ENCODE measurements at regions not wholly inside any gene's neighbourhood (a gene's known extent, or its start where the extent isn't known, plus 50 kb on each side); places are given as distances from the start of the nearest gene placed in this dataset.

- Mint-ChIP-seq H3K27me3 (no peaks in the 10 kb centered on the region), H3K36me3 (ENCODE audit: insufficient read depth) (no peaks in the 10 kb centered on the region), H3K4me3 (ENCODE audit: low read depth) (no peak overlapping the region), H3K9me3 (ENCODE audit: low read depth) (no peaks in the 10 kb centered on the region), H3K27ac (no peak overlapping the region), H3K4me1 (ENCODE audit: low read depth) (peaks cover 13% of the 10 kb centered on the region)
- TF ChIP-seq, protein P1, sequence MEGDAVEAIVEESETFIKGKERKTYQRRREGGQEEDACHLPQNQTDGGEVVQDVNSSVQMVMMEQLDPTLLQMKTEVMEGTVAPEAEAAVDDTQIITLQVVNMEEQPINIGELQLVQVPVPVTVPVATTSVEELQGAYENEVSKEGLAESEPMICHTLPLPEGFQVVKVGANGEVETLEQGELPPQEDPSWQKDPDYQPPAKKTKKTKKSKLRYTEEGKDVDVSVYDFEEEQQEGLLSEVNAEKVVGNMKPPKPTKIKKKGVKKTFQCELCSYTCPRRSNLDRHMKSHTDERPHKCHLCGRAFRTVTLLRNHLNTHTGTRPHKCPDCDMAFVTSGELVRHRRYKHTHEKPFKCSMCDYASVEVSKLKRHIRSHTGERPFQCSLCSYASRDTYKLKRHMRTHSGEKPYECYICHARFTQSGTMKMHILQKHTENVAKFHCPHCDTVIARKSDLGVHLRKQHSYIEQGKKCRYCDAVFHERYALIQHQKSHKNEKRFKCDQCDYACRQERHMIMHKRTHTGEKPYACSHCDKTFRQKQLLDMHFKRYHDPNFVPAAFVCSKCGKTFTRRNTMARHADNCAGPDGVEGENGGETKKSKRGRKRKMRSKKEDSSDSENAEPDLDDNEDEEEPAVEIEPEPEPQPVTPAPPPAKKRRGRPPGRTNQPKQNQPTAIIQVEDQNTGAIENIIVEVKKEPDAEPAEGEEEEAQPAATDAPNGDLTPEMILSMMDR (IDR thresholded peaks at IDR 0.05; ENCODE audit: unreplicated experiment): no peak
- no peak for DNase-seq (ENCODE audit: low spot score, unreplicated experiment)
These were observed 321.5 kb upstream of the SOX5 start for GRCh38 chr12:24270965-24271364.

DNA sequence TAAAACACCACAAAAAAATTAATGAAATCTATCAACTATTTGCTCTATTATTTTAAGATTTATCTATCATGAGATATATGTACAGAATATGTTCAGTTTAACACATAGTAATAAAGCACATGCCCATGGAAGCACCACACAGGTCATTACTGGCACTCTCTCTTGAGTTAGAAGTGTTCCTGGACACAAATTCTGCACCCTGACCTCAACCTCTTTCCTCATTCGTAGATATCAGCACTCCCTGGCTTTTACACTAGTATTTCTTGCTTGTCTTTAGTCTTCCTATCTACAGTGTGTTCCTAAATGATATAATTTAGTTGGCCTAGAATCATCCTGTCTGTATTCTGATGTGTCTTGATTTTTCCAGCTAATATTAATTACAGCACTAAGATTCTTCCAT, 321.0 kb upstream of the SOX5 start:
- Mint-ChIP-seq H3K4me3 (ENCODE audit: low read depth) (no peak overlapping the region), H3K9me3 (ENCODE audit: low read depth) (no peaks in the 10 kb centered on the region), H3K4me1 (ENCODE audit: low read depth) (peaks cover 9% of the 10 kb centered on the region), H3K36me3 (ENCODE audit: insufficient read depth) (no peaks in the 10 kb centered on the region), H3K27ac (no peak overlapping the region), H3K27me3 (no peaks in the 10 kb centered on the region)
- TF ChIP-seq, protein P1 (IDR thresholded peaks at IDR 0.05; ENCODE audit: unreplicated experiment): no peak
- DNase-seq (ENCODE audit: low spot score, unreplicated experiment): no peak

DNA sequence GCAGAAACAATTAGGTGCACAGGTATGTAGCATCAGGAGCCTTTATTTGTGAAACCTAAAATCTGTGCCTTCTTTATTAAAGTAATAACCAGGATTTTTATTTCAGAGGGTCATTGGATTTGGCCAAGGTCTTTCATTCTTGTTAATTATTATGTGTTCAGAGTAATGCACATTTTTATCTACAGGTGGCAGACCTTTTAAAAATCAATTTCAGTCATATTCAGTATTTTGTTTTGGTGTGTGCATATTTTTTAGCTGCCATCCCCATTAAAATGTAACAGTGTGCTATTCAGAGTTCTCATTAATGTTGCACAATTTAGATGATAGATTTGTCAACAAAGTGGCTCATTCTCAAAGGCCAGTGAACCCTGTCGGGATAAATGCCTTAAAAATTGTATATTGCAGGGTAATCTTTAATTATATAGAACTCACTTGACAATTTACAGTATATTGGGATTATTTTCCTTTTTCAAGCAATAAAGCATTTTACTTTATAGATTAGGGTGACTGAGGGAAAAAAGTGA, 319.3 kb upstream of the SOX5 start:
- H3K36me3 Mint-ChIP-seq (ENCODE audit: insufficient read depth): no peaks in the 10 kb centered on the region
- H3K4me1 Mint-ChIP-seq (ENCODE audit: low read depth): peaks cover 6% of the 10 kb centered on the region

DNA sequence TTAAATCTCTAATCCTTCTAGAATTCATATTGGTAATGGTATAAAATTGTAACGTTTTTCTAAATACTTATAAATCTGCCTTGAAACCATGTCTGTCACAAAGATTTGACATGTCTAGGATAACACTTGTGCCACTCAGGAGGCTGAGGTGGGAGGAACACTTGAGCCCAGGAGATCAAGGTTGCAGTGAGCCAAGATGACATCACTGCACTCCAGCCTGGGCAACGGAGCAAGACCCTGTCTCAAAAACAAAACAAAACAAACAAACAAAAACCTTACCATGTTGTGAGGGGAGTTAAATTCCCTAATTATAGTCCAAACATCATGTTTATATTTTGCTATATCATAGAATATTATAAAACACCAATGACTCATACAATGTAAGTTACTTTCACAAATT, 317.5 kb upstream of the SOX5 start:
- no peak for DNase-seq (ENCODE audit: low spot score, unreplicated experiment)
- Mint-ChIP-seq H3K9me3 (ENCODE audit: low read depth) (no peaks in the 10 kb centered on the region), H3K4me3 (ENCODE audit: low read depth) (no peak overlapping the region), H3K27me3 (no peaks in the 10 kb centered on the region), H3K4me1 (ENCODE audit: low read depth) (peaks cover 6% of the 10 kb centered on the region), H3K36me3 (ENCODE audit: insufficient read depth) (no peaks in the 10 kb centered on the region), H3K27ac (no peak overlapping the region)
- TF ChIP-seq, protein P1 (IDR thresholded peaks at IDR 0.05; ENCODE audit: unreplicated experiment): no peak

More for the DNA sequence above, 319.3 kb upstream of the SOX5 start:
- no peak overlapping the region for H3K4me3 Mint-ChIP-seq (ENCODE audit: low read depth)
- DNase-seq (ENCODE audit: low spot score, unreplicated experiment): no peak
- no peaks in the 10 kb centered on the region for H3K9me3 Mint-ChIP-seq (ENCODE audit: low read depth)
- TF ChIP-seq, protein P1 (IDR thresholded peaks at IDR 0.05; ENCODE audit: unreplicated experiment): peak; percentile 44
- no peak overlapping the region for H3K27ac Mint-ChIP-seq
- H3K27me3 Mint-ChIP-seq: no peaks in the 10 kb centered on the region

DNA sequence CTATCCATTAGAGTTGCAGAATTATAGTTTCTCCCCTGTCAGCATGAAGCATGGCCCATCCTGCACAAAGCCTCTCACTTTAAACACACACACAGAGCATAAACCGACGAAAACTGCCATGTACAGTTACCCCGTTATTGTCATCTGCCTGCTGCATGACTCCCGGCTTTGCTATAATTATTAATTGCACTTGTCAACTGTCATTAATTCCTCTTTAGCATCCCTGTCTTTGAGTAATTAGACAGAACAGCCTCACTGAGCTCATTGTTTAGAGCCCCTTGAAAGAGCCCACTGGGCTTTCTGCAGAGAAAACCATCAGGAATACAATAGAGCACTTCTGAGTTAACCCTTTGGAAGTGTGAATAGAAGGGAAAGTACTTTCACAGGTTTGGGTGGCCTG, 307.2 kb upstream of the SOX5 start:
- peaks cover 28% of the 10 kb centered on the region for H3K4me1 Mint-ChIP-seq (ENCODE audit: low read depth)
- no peak overlapping the region for H3K4me3 Mint-ChIP-seq (ENCODE audit: low read depth)
- TF ChIP-seq, protein P1 (IDR thresholded peaks at IDR 0.05; ENCODE audit: unreplicated experiment): no peak
- H3K27ac Mint-ChIP-seq: peak overlapping the region; percentile 51
- H3K27me3 Mint-ChIP-seq: no peaks in the 10 kb centered on the region
- DNase-seq (ENCODE audit: low spot score, unreplicated experiment): no peak
- H3K36me3 Mint-ChIP-seq (ENCODE audit: insufficient read depth): peaks cover 3% of the 10 kb centered on the region
- peaks cover 8% of the 10 kb centered on the region for H3K9me3 Mint-ChIP-seq (ENCODE audit: low read depth)
